ENCODE measurements at regions not wholly inside any gene's neighbourhood (a gene's known extent, or its start where the extent isn't known, plus 50 kb on each side); places are given as distances from the start of the nearest gene placed in this dataset.

- no peak for DNase-seq
Measured at GRCh38 chr22:49179886-49180682, 647.6 kb downstream of the BRD1 start.

GRCh38 chr22:49179175-49179574, 648.5 kb downstream of the BRD1 start:
- no peak for DNase-seq

DNA sequence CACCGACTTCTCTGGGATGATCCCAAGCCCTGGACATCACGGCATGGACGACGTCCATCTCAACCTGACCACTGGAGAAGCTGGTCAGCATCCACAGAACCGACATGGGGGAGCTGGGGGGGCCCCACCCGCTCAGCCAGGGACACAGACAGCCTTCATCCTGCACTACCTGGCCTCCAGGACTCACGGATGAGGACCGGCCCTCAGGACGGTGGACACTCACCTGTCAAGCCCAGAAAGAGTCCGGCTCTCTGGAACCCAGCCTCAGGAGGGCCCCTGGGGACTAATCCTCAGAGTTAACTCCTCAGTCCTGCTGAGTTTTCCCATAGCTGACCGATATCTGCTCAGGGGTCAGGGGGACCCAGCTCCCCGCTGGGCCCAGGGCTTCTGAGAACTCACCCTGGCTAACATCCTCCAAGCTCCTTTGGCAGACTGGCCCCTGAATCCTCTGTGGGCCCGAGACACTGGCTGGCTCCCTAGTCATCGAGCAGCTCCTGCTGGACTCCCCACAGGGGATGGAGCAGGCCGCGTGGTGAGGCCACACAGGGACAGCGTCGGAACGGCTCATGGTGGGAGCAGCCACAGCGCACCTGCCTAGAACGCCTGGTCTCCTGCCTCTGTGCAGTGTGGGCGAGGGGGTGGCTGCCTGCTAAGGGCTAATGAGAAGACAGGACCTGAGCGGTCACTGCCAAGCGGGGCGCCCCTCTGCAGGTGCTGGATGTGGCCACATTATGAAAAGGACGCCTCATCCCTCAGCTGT, 649.2 kb downstream of the BRD1 start:
- DNase-seq = no peak

DNA sequence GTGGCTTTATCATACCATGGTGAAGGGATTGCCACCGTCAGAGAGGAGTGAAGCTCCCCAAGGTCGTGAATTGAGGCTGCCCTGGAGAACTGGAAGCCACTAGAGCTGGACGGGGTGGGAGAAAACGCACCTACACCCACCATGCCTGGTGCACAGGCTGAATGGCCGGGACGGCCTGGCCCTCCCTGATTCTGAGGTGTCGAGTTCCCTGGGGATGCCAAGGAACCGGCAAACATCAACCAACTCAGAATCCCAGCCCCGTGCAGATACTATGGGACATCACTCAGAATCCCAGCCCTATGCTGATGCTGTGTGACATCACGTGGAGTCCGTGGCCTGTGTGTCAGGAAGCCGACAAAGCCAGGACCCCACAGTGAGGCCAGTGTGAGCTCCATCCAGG, 650.0 kb downstream of the BRD1 start:
- DNase-seq = no peak

DNA sequence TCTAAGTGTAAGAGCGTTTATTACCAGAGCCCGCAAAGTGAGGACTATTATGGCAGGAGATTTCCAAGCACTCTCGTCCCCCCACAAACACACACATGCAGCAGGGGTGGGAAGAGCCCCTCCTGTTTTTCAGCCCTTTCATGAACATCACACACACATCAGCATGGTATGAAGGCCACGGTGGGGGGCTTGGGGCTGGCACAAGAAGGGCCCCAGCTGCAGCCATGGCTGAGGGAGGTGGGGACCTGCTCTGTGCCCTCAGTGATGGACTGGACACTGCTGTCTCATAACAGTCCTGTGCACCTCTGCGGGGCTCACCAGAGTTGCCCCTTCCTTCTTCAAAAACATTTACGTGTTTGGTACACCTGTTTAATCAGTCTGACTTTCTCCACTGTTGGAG, 650.7 kb downstream of the BRD1 start:
- DNase-seq = no peak

- DNase-seq = no peak
Measured at GRCh38 chr22:49170053-49170452, 657.6 kb downstream of the BRD1 start.

- DNase-seq = no peak
Measured at GRCh38 chr22:49169074-49169744, 658.5 kb downstream of the BRD1 start.

GRCh38 chr22:49168219-49168813, 659.4 kb downstream of the BRD1 start:
- no peak for DNase-seq

DNA sequence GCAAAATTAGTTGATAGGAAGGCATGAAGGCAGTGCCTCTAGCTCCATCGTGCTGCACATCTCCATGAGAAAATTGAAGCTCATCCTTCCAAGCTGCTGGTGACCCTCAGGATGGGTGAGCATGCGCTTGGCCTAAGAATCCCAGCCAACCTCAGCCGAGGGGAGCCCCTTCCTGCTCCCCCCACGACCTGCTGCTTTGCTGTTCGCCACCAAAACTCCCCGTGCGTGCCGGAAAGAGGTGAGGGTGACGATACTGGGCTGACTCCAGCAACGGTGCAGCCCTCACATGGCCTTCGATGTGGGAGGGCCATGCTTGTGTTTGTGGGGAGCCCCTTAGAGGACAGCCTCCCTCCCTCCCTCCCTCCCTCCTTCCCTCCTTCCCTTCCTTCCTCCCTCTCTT, 660.9 kb downstream of the BRD1 start:
- DNase-seq = no peak

GRCh38 chr22:49166211-49166610, 661.5 kb downstream of the BRD1 start:
- DNase-seq = no peak

DNA sequence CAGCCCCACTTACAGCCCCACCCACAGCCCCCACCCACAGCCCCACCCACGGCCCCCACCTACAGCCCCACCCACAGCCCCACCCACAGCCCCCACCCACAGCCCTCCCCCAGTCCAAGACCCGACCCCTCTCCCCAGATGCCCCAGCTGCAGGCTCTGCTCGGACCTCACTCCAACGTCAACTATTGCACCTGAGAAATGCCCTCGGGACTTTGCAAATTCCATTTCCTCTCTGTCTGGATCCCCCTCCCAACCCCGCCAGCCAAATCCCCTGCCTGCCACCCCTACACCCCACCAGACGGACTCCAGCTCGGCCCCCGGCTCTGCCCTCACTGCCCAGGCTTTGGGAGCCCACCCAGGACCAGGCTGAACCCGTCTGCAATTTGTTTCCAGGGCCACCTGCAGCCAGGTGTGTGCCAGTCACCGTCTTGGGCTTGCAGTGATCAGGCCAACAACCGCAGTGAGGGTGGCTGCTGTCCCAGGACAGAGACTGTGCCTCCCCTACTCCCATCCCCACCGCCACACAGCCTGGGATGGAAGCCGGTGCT, 662.8 kb downstream of the BRD1 start:
- no peak for DNase-seq

- DNase-seq = no peak
Measured at GRCh38 chr22:49163960-49164690, 663.5 kb downstream of the BRD1 start.

GRCh38 chr22:49163258-49163959, 664.3 kb downstream of the BRD1 start:
- DNase-seq = no peak

DNA sequence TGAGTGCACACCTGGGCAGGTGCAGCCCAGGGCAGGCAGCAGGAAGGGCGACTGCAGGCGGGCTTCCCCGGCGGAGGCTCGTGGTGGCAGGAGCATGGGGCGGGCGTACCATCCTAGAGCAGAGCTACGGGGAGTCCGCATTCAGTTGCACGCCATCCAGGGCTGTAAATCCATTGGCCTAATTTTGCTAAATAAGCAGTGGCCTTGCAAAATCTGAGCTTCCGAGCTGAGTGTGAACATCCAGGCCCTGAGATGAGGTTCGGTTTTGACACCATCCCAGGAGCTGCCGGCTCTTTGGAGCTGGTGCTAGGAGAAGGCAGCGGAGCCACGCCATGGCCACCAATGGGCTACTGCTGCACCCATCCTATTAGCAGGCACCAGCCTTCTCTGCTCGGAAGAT, 664.8 kb downstream of the BRD1 start:
- no peak for DNase-seq

DNA sequence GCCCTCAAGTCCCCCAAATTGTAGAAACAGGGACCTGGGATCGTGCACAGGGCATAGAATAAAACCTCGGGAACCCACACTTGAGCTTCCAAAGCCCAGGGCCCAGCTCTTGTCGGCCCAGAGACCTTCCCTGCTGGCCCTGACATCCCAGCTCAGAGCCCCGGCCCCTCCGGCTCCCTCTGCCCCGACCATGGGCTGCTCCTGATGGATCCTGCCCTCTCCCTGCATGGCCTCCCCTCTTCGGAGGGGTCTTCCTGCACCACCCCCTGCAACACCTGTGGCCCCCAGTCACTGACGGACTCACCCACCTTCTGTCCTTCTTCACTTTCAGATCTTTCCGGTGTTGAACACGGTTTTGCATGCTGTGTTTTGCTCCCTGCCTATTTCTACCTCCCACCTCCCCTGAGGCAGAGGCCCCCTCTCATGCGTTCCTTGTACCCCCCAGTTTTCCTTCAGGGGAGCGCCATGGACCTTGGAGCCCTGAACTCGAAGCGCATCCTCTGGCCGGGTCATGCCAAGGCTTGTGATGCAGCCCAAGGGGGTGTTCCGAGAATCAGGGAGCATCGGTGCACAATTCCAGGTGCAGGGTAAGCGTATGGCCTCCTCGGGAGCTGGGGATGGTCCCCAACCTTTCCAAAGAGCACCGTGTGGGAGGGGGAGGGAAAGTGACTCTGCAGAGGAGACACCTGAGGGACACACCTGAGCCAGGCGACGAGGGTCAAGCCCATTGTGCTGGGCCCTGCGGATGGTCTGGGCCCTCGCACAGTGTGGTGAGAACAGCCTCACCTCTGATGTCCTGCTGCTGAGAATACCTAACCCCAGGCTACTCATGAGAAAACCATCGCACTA, 666.4 kb downstream of the BRD1 start:
- DNase-seq = no peak

GRCh38 chr22:49160261-49161001, 667.2 kb downstream of the BRD1 start:
- no peak for DNase-seq

DNA sequence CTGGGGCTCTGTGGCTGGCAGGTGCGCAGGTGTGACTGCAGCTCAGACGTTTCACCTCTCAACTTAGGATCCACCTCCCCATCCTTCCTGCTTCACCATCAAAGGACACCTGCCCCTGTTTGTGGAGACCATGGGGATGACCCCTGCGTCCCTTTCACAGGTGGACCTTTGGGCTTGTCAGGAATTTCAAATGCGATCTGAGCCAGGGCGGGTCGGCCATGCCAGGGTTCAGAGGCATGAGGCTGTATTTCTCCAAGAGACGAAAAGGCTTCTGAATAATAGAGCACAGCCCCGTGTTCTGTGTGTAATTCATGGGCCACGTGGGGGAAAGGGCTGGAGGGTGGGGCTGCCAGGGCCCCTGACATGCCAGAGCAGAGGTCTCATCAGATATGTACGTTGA, 668.0 kb downstream of the BRD1 start:
- no peak for DNase-seq

DNA sequence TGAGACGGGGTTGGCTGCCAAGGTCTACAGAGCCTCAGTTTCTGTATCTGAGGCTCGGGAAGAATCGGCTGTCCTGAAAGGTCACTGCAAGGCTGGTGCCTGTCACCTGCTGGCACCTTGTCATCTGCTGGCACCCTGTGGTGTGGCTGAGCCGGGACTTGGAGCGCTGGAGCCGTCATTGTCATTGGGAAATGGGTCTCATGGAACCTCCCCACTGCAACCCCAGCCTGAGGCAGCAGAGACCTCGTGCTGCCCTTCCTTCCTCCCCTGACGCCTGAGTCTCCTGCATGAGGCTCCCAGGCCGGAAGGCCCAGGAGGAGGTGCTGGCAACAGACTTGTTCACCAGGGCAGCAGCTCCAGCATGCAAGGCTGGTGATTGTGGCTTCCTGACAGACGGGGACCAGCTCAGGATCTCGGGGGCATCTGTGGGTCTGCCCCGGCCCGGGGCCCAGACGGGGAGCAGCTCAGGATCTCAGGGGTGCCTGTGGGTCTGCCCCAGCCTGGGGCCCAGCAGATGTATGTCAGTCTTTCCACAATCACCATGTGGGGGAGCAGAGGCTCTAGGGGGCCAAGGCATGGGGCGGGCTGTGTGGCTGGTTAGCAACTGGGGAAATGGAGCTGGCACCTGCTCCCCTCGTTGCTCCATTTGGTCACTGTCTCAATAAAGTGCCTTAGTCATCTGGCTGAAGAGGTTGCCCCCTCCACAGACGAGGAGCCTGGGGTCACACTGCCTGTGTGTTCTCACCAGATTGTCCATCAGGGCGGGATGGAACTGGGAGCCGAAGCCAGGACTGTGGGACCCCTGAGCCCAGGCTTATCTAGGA, 668.7 kb downstream of the BRD1 start:
- DNase-seq = no peak
